Peyer's patch (tissue), 4 donors: ENCODE measurements at regions not wholly inside any gene's neighbourhood (a gene's known extent, or its start where the extent isn't known, plus 50 kb on each side); places are given as distances from the start of the nearest gene placed in this dataset.

Source experiments
- DNase-seq, 3 donors: peaks; one replicate each; pipeline ENCODE4 v3.0.0-alpha.2; 2017 to 2019
- H3K27ac ChIP-seq, 4 donors: fragments of 200-600 bp; sonication (generic); one replicate each; pipeline ENCODE4 v1.5.1; 2016 to 2019
- H3K27me3 ChIP-seq, 2 donors: fragments of 200-600 bp; sonication (generic); one replicate each; pipeline ENCODE4 v1.5.1; 2019
- H3K36me3 ChIP-seq, 3 donors: fragments of 200-600 bp; sonication (generic); one replicate each; pipeline ENCODE4 v1.5.1; 2016 to 2019
- H3K4me1 ChIP-seq, 4 donors: fragments of 200-600 bp; sonication (generic); one replicate each; pipeline ENCODE4 v1.5.1; 2016 to 2019
- H3K4me3 ChIP-seq, 4 donors: fragments of 200-600 bp; sonication (generic); 1 replicate in 3 of 4; 2 replicates in 1 of 4; pipeline ENCODE4 v1.5.1; 2016 to 2019; ENCODE audit warnings: mild to moderate bottlenecking in 1 of 4
- H3K9me3 ChIP-seq, 4 donors: fragments of 200-600 bp; sonication (generic); one replicate each; pipeline ENCODE4 v1.5.1; 2016 to 2019; ENCODE audit warnings: mild to moderate bottlenecking in 1 of 4
- POLR2A ChIP-seq, 2 donors: fragments of 450-650 bp; IDR thresholded peaks; one replicate each; pipeline ENCODE4 v1.5.1; 2017; ENCODE audit warnings: antibody characterized with exemption in 2 of 2, mild to moderate bottlenecking in 2 of 2, moderate library complexity in 2 of 2
- TF ChIP-seq, protein P1 (sequence below), 6 experiments: fragments of 450-650 bp in 4 of 6; fragments of 200-600 bp in 2 of 6; sonication (generic) in 1 of 6; IDR thresholded peaks; one replicate each; pipeline ENCODE4 v1.5.1; 2017 to 2019; ENCODE audit warnings: antibody characterized with exemption in 6 of 6, mild to moderate bottlenecking in 3 of 6, moderate library complexity in 1 of 6

DNA sequence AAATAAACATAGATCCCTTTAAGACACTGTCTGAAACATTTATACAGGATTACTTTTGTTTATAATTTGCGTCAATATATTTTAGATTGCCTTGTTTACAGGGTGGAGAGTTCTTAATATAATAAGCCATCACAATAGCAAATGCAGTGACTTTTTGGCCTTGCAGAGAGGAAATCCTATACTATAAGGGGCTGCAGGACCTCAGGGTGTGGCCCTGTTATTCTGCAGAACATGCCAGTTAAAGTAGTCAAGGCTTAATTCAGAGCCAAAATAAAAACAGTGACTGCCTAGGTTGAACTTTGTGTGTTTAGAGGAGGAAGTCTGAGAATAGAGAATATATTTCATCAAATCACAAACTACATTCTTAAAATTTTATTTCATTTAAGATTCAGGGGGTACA lies 381.6 kb downstream of the DUSP6 start:
- Histone ChIP-seq H3K4me3 (no peak overlapping the region), H3K36me3 (no peaks in the 10 kb centered on the region), H3K9me3 (no peaks in the 10 kb centered on the region), H3K4me1 (no peaks in the 10 kb centered on the region), H3K27ac (no peak overlapping the region), H3K27me3 (no peaks in the 10 kb centered on the region)
- no peak for DNase-seq
- TF ChIP-seq POLR2A (IDR thresholded peaks at IDR 0.05), result no peak
- TF ChIP-seq, protein P1, sequence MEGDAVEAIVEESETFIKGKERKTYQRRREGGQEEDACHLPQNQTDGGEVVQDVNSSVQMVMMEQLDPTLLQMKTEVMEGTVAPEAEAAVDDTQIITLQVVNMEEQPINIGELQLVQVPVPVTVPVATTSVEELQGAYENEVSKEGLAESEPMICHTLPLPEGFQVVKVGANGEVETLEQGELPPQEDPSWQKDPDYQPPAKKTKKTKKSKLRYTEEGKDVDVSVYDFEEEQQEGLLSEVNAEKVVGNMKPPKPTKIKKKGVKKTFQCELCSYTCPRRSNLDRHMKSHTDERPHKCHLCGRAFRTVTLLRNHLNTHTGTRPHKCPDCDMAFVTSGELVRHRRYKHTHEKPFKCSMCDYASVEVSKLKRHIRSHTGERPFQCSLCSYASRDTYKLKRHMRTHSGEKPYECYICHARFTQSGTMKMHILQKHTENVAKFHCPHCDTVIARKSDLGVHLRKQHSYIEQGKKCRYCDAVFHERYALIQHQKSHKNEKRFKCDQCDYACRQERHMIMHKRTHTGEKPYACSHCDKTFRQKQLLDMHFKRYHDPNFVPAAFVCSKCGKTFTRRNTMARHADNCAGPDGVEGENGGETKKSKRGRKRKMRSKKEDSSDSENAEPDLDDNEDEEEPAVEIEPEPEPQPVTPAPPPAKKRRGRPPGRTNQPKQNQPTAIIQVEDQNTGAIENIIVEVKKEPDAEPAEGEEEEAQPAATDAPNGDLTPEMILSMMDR (IDR thresholded peaks at IDR 0.05), result no peak

DNA sequence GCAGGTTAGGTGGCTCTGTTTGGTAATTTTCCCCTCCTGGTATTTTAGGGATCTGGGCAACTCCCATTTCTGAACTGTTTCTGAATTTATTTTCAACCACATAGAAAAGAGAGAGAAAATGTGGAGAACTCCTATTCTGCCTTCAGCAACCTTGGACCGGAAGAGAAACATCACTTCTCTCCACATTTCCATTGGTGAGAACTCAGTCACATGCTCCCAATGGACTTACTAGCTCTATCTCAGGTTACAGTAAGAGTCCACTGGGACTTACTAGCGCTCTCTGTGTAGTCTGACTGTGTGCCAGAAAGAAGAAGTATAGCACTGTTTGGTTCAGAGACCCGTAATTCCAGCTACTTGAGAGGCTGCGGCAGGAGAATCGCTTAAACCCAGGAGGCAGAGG lies 383.2 kb downstream of the DUSP6 start:
- H3K36me3 ChIP-seq, result no peaks in the 10 kb centered on the region
- H3K27me3 ChIP-seq, result no peaks in the 10 kb centered on the region
- H3K27ac ChIP-seq, result no peak overlapping the region
- TF ChIP-seq POLR2A (IDR thresholded peaks at IDR 0.05), result no peak
- TF ChIP-seq, protein P1 (IDR thresholded peaks at IDR 0.05), result no peak
- no peaks in the 10 kb centered on the region for H3K4me1 ChIP-seq
- no peak for DNase-seq
- H3K4me3 ChIP-seq, result no peak overlapping the region
- H3K9me3 ChIP-seq, result no peaks in the 10 kb centered on the region

DNA sequence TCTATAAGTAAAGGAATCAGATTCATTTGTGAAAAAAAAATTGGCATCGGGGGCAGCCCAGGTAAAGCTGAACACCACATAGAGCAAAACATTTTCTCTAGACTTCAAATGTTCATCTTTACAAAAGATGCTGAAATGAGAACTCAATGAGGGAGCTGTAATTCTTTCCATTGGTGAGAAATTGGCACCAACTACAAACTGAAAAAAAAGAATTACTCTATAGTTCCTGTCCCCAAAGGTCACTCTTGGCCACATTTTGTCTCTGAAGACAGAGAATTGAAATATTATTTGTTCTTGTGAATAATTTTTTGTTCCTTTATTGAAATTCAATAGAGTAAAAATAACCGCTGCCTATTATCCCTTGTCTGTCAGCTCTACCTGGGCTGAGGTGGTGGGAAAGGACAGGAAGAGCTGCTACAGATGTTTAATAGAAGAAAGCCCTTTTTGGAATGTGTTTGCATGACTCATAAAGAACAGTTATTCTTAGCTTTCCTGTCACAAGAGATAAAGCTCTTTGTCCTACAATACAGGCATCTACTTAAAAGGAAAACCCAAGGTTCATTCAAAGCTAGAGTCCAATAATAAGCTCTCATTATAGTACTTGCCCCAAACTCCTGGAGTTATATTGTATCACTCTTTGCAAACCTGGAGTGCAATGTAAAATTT lies 380.1 kb upstream of the KITLG start:
- no peak for DNase-seq
- H3K4me3 ChIP-seq, result no peak overlapping the region
- H3K9me3 ChIP-seq, result no peaks in the 10 kb centered on the region
- H3K27ac ChIP-seq, result no peak overlapping the region
- peaks cover 0 to 4% (median 0%) of the 10 kb centered on the region in 4 donors for H3K4me1 ChIP-seq
- no peaks in the 10 kb centered on the region for H3K27me3 ChIP-seq
- H3K36me3 ChIP-seq, result no peaks in the 10 kb centered on the region
- TF ChIP-seq, protein P1 (IDR thresholded peaks at IDR 0.05), result no peak
- TF ChIP-seq POLR2A (IDR thresholded peaks at IDR 0.05), result no peak

DNA sequence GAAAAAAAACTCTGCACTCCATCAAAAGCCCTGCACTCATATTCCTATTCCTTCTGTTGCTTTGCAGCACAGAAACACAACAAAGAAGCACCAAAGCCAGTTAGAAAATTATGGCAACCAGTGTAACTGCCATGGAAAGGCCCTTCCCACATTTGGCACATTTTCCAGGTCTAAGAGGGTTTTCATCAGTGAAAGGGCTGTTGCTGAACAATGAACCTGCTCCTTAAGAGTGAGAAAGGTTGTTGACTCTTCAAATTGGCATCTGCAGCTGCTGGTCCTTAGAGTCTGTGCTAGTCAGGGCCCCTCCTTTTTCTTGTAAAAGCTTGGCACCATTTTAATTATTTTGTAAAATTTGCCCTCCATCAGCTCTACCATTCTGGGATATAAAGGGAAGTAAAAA lies 378.7 kb upstream of the KITLG start:
- Histone ChIP-seq H3K4me1 (peaks cover 0 to 6% (median 0%) of the 10 kb centered on the region in 4 donors), H3K27ac (no peak overlapping the region), H3K9me3 (no peaks in the 10 kb centered on the region), H3K4me3 (no peak overlapping the region), H3K27me3 (no peaks in the 10 kb centered on the region), H3K36me3 (no peaks in the 10 kb centered on the region)
- no peak for TF ChIP-seq POLR2A (IDR thresholded peaks at IDR 0.05)
- TF ChIP-seq, protein P1 (IDR thresholded peaks at IDR 0.05), result no peak
- no peak for DNase-seq

DNA sequence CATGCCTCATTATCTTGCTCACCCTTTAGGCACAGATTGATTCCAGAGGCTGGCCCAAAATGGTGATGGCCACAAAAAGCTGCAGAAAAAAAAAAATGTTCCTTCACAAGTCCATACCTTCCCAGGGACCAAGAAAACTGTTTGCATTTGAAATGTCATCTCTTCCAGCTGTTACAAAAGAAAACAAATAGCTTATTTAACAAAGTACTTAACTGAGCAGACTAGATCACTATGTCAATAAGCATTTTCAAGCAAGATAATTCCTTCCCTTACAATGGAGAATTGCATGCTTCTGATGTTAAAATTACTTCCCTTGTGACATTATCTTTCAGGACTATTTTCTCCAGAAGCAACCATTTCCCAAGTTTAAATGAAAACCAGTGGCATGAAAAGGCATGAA lies 377.9 kb upstream of the KITLG start:
- Histone ChIP-seq H3K4me3 (no peak overlapping the region), H3K9me3 (no peaks in the 10 kb centered on the region), H3K27me3 (no peaks in the 10 kb centered on the region), H3K4me1 (peaks cover 0 to 6% (median 0%) of the 10 kb centered on the region in 4 donors), H3K27ac (no peak overlapping the region), H3K36me3 (no peaks in the 10 kb centered on the region)
- no peak for TF ChIP-seq POLR2A (IDR thresholded peaks at IDR 0.05)
- TF ChIP-seq, protein P1 (IDR thresholded peaks at IDR 0.05), result no peak
- DNase-seq, result no peak

DNA sequence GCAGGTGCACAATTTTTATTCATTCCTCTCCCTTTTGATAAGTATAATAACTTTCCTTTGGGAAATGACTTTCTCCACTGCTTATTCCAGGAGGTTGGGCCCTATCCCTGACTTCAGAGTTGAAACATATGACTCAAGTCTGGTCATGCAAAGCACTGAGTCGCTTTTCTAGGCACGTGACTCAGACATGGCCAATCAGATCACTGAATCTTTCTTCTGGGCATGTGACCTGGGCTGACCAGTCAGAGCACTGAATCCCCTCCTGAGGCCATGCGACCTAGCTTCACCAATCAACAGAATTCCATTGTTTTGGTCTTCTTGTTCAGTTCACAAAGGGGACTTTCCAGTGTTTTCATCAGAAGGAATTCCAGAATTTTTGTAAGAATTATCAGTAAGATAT lies 377.1 kb upstream of the KITLG start:
- H3K27ac ChIP-seq, result no peak overlapping the region
- no peak for DNase-seq
- H3K36me3 ChIP-seq, result no peaks in the 10 kb centered on the region
- TF ChIP-seq, protein P1 (IDR thresholded peaks at IDR 0.05), result no peak
- no peak for TF ChIP-seq POLR2A (IDR thresholded peaks at IDR 0.05)
- H3K4me3 ChIP-seq, result no peak overlapping the region
- H3K9me3 ChIP-seq, result no peaks in the 10 kb centered on the region
- H3K27me3 ChIP-seq, result no peaks in the 10 kb centered on the region
- peaks cover 0 to 13% (median 0%) of the 10 kb centered on the region in 4 donors for H3K4me1 ChIP-seq
